HUES48 (cell line): ENCODE measurements at regions not wholly inside any gene's neighbourhood (a gene's known extent, or its start where the extent isn't known, plus 50 kb on each side); places are given as distances from the start of the nearest gene placed in this dataset.
A peak's percentile ranks its signal among the peaks of the same experiment; 100 is the strongest.

Experiments
- H3K27ac ChIP-seq: one replicate; pipeline ENCODE4 v1.7.0; 2013; ENCODE audit warnings: low read depth, low read length, inconsistent platforms
- H3K27me3 ChIP-seq: 2 replicates; pipeline ENCODE4 v1.6.1; 2013; ENCODE audit warnings: mild to moderate bottlenecking, low read length; ENCODE audit not compliant: control insufficient read depth, insufficient read depth
- H3K36me3 ChIP-seq: 2 replicates; pipeline ENCODE4 v1.6.1; 2013; ENCODE audit warnings: low read length; ENCODE audit not compliant: control insufficient read depth, insufficient read depth
- H3K4me1 ChIP-seq: 2 replicates; pipeline ENCODE4 v1.6.1; 2013; ENCODE audit warnings: mild to moderate bottlenecking, low read length; ENCODE audit not compliant: control insufficient read depth, insufficient read depth
- H3K4me3 ChIP-seq: 2 replicates; pipeline ENCODE4 v1.5.1; 2013; ENCODE audit warnings: mild to moderate bottlenecking, low read depth, low read length
- H3K9ac ChIP-seq: 2 replicates; pipeline ENCODE4 v1.6.1; 2013; ENCODE audit warnings: mild to moderate bottlenecking, low read depth, low read length, moderate library complexity
- H3K9me3 ChIP-seq: 2 replicates; pipeline ENCODE4 v1.6.1; 2013; ENCODE audit warnings: low read length; ENCODE audit not compliant: control insufficient read depth, insufficient read depth

GRCh38 chr5:102554082-102554481 lies 55.3 kb upstream of the SLCO6A1 start:
- Histone ChIP-seq H3K36me3 (no peaks in the 10 kb centered on the region), H3K4me3 (no peak overlapping the region), H3K4me1 (0 out of 2 replicates have a peak, but pooled peaks cover 10% of the 10 kb centered on the region), H3K27me3 (no peaks in the 10 kb centered on the region), H3K9me3 (no peaks in the 10 kb centered on the region), H3K27ac (no peak overlapping the region), H3K9ac (no peak overlapping the region)

- H3K4me1 ChIP-seq: 0 out of 2 replicates have a peak, but pooled peaks cover 10% of the 10 kb centered on the region
- H3K27me3 ChIP-seq: no peaks in the 10 kb centered on the region
- no peak overlapping the region for H3K4me3 ChIP-seq
- no peak overlapping the region for H3K27ac ChIP-seq
- H3K9me3 ChIP-seq: no peaks in the 10 kb centered on the region
- no peaks in the 10 kb centered on the region for H3K36me3 ChIP-seq
- no peak overlapping the region for H3K9ac ChIP-seq
These were observed 55.9 kb upstream of the SLCO6A1 start for GRCh38 chr5:102554728-102555127.

GRCh38 chr5:102561894-102562760 lies 63.3 kb upstream of the SLCO6A1 start:
- H3K9me3 ChIP-seq: no peaks in the 10 kb centered on the region
- H3K4me3 ChIP-seq: no peak overlapping the region
- no peaks in the 10 kb centered on the region for H3K36me3 ChIP-seq
- no peak overlapping the region for H3K9ac ChIP-seq
- H3K4me1 ChIP-seq: no peaks in the 10 kb centered on the region
- no peak overlapping the region for H3K27ac ChIP-seq
- H3K27me3 ChIP-seq: no peaks in the 10 kb centered on the region

GRCh38 chr5:102570747-102571146 lies 71.9 kb upstream of the SLCO6A1 start:
- no peaks in the 10 kb centered on the region for H3K27me3 ChIP-seq
- H3K4me3 ChIP-seq: no peak overlapping the region
- H3K9ac ChIP-seq: no peak overlapping the region
- no peaks in the 10 kb centered on the region for H3K9me3 ChIP-seq
- no peaks in the 10 kb centered on the region for H3K36me3 ChIP-seq
- H3K4me1 ChIP-seq: no peaks in the 10 kb centered on the region
- H3K27ac ChIP-seq: no peak overlapping the region

- Histone ChIP-seq H3K9me3 (no peaks in the 10 kb centered on the region), H3K4me1 (no peaks in the 10 kb centered on the region), H3K4me3 (no peak overlapping the region), H3K27ac (no peak overlapping the region), H3K27me3 (no peaks in the 10 kb centered on the region), H3K9ac (no peak overlapping the region), H3K36me3 (no peaks in the 10 kb centered on the region)
These were observed 79.6 kb upstream of the SLCO6A1 start for GRCh38 chr5:102578362-102578761.

GRCh38 chr5:102579379-102579778 lies 80.6 kb upstream of the SLCO6A1 start:
- Histone ChIP-seq H3K4me3 (no peak overlapping the region), H3K4me1 (no peaks in the 10 kb centered on the region), H3K36me3 (no peaks in the 10 kb centered on the region), H3K9ac (no peak overlapping the region), H3K9me3 (no peaks in the 10 kb centered on the region), H3K27me3 (no peaks in the 10 kb centered on the region), H3K27ac (no peak overlapping the region)

- Histone ChIP-seq H3K36me3 (no peaks in the 10 kb centered on the region), H3K4me3 (no peak overlapping the region), H3K9ac (no peak overlapping the region), H3K27me3 (no peaks in the 10 kb centered on the region), H3K4me1 (no peaks in the 10 kb centered on the region), H3K27ac (no peak overlapping the region), H3K9me3 (no peaks in the 10 kb centered on the region)
These were observed 82.2 kb upstream of the SLCO6A1 start for GRCh38 chr5:102581011-102581410.

GRCh38 chr5:102582696-102583095 lies 83.9 kb upstream of the SLCO6A1 start:
- no peaks in the 10 kb centered on the region for H3K36me3 ChIP-seq

GRCh38 chr5:102583276-102584124 lies 84.7 kb upstream of the SLCO6A1 start:
- no peaks in the 10 kb centered on the region for H3K9me3 ChIP-seq
- no peaks in the 10 kb centered on the region for H3K4me1 ChIP-seq
- H3K36me3 ChIP-seq: no peaks in the 10 kb centered on the region
- H3K27ac ChIP-seq: no peak overlapping the region
- H3K4me3 ChIP-seq: no peak overlapping the region
- no peak overlapping the region for H3K9ac ChIP-seq
- no peaks in the 10 kb centered on the region for H3K27me3 ChIP-seq

More at GRCh38 chr5:102582696-102583095, 83.9 kb upstream of the SLCO6A1 start:
- H3K4me1 ChIP-seq: no peaks in the 10 kb centered on the region
- H3K9ac ChIP-seq: no peak overlapping the region
- no peak overlapping the region for H3K27ac ChIP-seq
- no peaks in the 10 kb centered on the region for H3K27me3 ChIP-seq
- H3K4me3 ChIP-seq: no peak overlapping the region
- no peaks in the 10 kb centered on the region for H3K9me3 ChIP-seq

GRCh38 chr5:102589661-102590060 lies 90.9 kb upstream of the SLCO6A1 start:
- H3K27me3 ChIP-seq: no peaks in the 10 kb centered on the region; the same call in 1 of the 2 replicates
- H3K9ac ChIP-seq: no peak overlapping the region
- H3K27ac ChIP-seq: peak overlapping the region; percentile 55
- peaks cover 8% of the 10 kb centered on the region for H3K4me1 ChIP-seq
- H3K36me3 ChIP-seq: no peaks in the 10 kb centered on the region
- no peaks in the 10 kb centered on the region for H3K9me3 ChIP-seq
- H3K4me3 ChIP-seq: no peak overlapping the region

GRCh38 chr5:102590467-102590866 lies 91.7 kb upstream of the SLCO6A1 start:
- Histone ChIP-seq H3K9ac (no peak overlapping the region), H3K27me3 (no peaks in the 10 kb centered on the region; the same call in 1 of the 2 replicates), H3K9me3 (no peaks in the 10 kb centered on the region), H3K4me1 (peaks cover 8% of the 10 kb centered on the region), H3K36me3 (no peaks in the 10 kb centered on the region), H3K4me3 (no peak overlapping the region), H3K27ac (no peak overlapping the region)
